HEK293 (cell line): ENCODE measurements at regions not wholly inside any gene's neighbourhood (a gene's known extent, or its start where the extent isn't known, plus 50 kb on each side); places are given as distances from the start of the nearest gene placed in this dataset.
A peak's percentile ranks its signal among the peaks of the same experiment; 100 is the strongest.
"Not testable (repeated sequence)": the region's sequence is repeated elsewhere in the genome, so short reads cannot be mapped to it uniquely, and the experiment has no call there.

Source experiments
- CTCF ChIA-PET: fragments of 350-600 bp; formaldehyde crosslinking; extraction: SDS; loops from one replicate; lab custom pipeline; 2021; ENCODE audit warnings: antibody characterized with exemption; lab: Yijun Ruan, JAX
- POLR2A ChIA-PET: fragments of 300-600 bp; formaldehyde crosslinking; extraction: SDS; loops from one replicate; lab custom pipeline; 2020; ENCODE audit warnings: antibody characterized with exemption, inconsistent platforms; lab: Yijun Ruan, JAX
- H3K27ac ChIP-seq: fragments of 200-500 bp; sonication (Bioruptor generic); 2 replicates; pipeline ENCODE4 v1.5.1; 2014; ENCODE audit warnings: low read depth, low read length, control low read depth, inconsistent platforms; ENCODE audit errors: extremely low read depth
- H3K36me3 ChIP-seq, 2 experiments: fragments of 200-500 bp in 1 of 2; sonication (Bioruptor generic) in 1 of 2; 1 replicate in 1 of 2; 2 replicates in 1 of 2; pipeline ENCODE4 v1.5.1; 2014 to 2017; ENCODE audit warnings: inconsistent platforms in 2 of 2, low read length in 2 of 2; ENCODE audit not compliant: control insufficient read depth in 2 of 2, insufficient read depth in 1 of 2
- H3K4me1 ChIP-seq: fragments of 200-500 bp; sonication (Bioruptor generic); 2 replicates; pipeline ENCODE4 v1.5.1; 2014; ENCODE audit warnings: mild to moderate bottlenecking, low read length, inconsistent platforms; ENCODE audit not compliant: control insufficient read depth, insufficient read depth
- H3K4me3 ChIP-seq: 2 replicates; pipeline ENCODE4 v1.5.1; 2011; ENCODE audit warnings: low read depth, mild to moderate bottlenecking, control low read depth, low read length, moderate library complexity
- H3K9me3 ChIP-seq: fragments of 200-500 bp; sonication (Bioruptor generic); 2 replicates; pipeline ENCODE4 v1.5.1; 2014; ENCODE audit warnings: low read depth, low read length, inconsistent platforms; ENCODE audit not compliant: control insufficient read depth, insufficient read depth
- GLIS1 ChIP-seq: fragments of 450-650 bp; formaldehyde crosslinking; IDR thresholded peaks from 2 replicates; pipeline ENCODE4 v1.5.1; 2016; ENCODE audit warnings: missing biosample characterization, missing genetic modification characterization
- KLF7 ChIP-seq: fragments of 450-650 bp; formaldehyde crosslinking; IDR thresholded peaks from 2 replicates; pipeline ENCODE4 v1.5.1; 2016; ENCODE audit warnings: missing biosample characterization, missing genetic modification characterization, borderline replicate concordance
- KLF9 ChIP-seq: fragments of 450-650 bp; formaldehyde crosslinking; IDR thresholded peaks from 2 replicates; pipeline ENCODE4 v1.5.1; 2016; ENCODE audit warnings: missing biosample characterization, missing genetic modification characterization, low read depth
- PATZ1 ChIP-seq: fragments of 450-650 bp; formaldehyde crosslinking; IDR thresholded peaks from 2 replicates; pipeline ENCODE4 v1.5.1; 2016; ENCODE audit warnings: missing biosample characterization, missing genetic modification characterization
- RBAK ChIP-seq: fragments of 450-650 bp; formaldehyde crosslinking; IDR thresholded peaks from 2 replicates; pipeline ENCODE4 v1.5.1; 2016; ENCODE audit warnings: missing biosample characterization, missing genetic modification characterization
- SP2 ChIP-seq: fragments of 450-650 bp; formaldehyde crosslinking; IDR thresholded peaks from 2 replicates; pipeline ENCODE4 v1.5.1; 2016; ENCODE audit warnings: missing biosample characterization, missing genetic modification characterization
- ZBTB44 ChIP-seq: fragments of 450-650 bp; IDR thresholded peaks from 2 replicates; pipeline ENCODE4 v1.5.1; 2018; ENCODE audit warnings: missing biosample characterization, mild to moderate bottlenecking, missing genetic modification characterization
- ZFP41 ChIP-seq: fragments of 450-650 bp; formaldehyde crosslinking; IDR thresholded peaks from 2 replicates; pipeline ENCODE4 v1.5.1; 2016; ENCODE audit warnings: missing biosample characterization, missing genetic modification characterization, borderline replicate concordance
- ZNF138 ChIP-seq: fragments of 450-650 bp; formaldehyde crosslinking; IDR thresholded peaks from 2 replicates; pipeline ENCODE4 v1.5.1; 2016; ENCODE audit warnings: missing biosample characterization, missing genetic modification characterization, borderline replicate concordance
- ZNF148 ChIP-seq: fragments of 450-650 bp; formaldehyde crosslinking; IDR thresholded peaks from 2 replicates; pipeline ENCODE4 v1.5.0; 2017; ENCODE audit warnings: missing biosample characterization, missing genetic modification characterization, borderline replicate concordance
- ZNF16 ChIP-seq: fragments of 450-650 bp; formaldehyde crosslinking; IDR thresholded peaks from 2 replicates; pipeline ENCODE4 v1.5.1; 2016; ENCODE audit warnings: low read depth, missing biosample characterization, missing genetic modification characterization
- ZNF239 ChIP-seq: fragments of 450-650 bp; formaldehyde crosslinking; IDR thresholded peaks from 2 replicates; pipeline ENCODE4 v1.5.1; 2016; ENCODE audit warnings: missing biosample characterization, missing genetic modification characterization
- ZNF362 ChIP-seq: fragments of 450-650 bp; formaldehyde crosslinking; IDR thresholded peaks from 2 replicates; pipeline ENCODE4 v1.5.1; 2016; ENCODE audit warnings: missing biosample characterization, missing genetic modification characterization
- ZNF404 ChIP-seq: fragments of 450-650 bp; formaldehyde crosslinking; IDR thresholded peaks from 2 replicates; pipeline ENCODE4 v1.5.1; 2017; ENCODE audit warnings: missing biosample characterization, missing genetic modification characterization
- ZNF555 ChIP-seq: fragments of 450-650 bp; formaldehyde crosslinking; conservative IDR thresholded peaks from 2 replicates; pipeline ENCODE4 v1.5.1; 2017; ENCODE audit warnings: missing biosample characterization, mild to moderate bottlenecking, missing genetic modification characterization, inconsistent platforms
- ZNF561 ChIP-seq: fragments of 450-650 bp; IDR thresholded peaks from 2 replicates; pipeline ENCODE4 v1.5.1; 2018; ENCODE audit warnings: missing biosample characterization, missing genetic modification characterization, borderline replicate concordance
- ZNF610 ChIP-seq: fragments of 450-650 bp; formaldehyde crosslinking; IDR thresholded peaks from 2 replicates; pipeline ENCODE4 v1.5.1; 2016; ENCODE audit warnings: missing biosample characterization, missing genetic modification characterization, borderline replicate concordance
- ZNF621 ChIP-seq: fragments of 450-650 bp; formaldehyde crosslinking; IDR thresholded peaks from 2 replicates; pipeline ENCODE4 v1.5.1; 2017; ENCODE audit warnings: missing biosample characterization, missing genetic modification characterization
- ZNF747 ChIP-seq: fragments of 450-650 bp; formaldehyde crosslinking; IDR thresholded peaks from 2 replicates; pipeline ENCODE4 v1.5.1; 2016; ENCODE audit warnings: missing biosample characterization, missing genetic modification characterization
- ZNF837 ChIP-seq: fragments of 450-650 bp; formaldehyde crosslinking; IDR thresholded peaks from 2 replicates; pipeline ENCODE4 v1.5.1; 2016; ENCODE audit warnings: missing biosample characterization, missing genetic modification characterization
- ZSCAN4 ChIP-seq: fragments of 450-650 bp; formaldehyde crosslinking; IDR thresholded peaks from 2 replicates; pipeline ENCODE4 v1.5.1; 2017; ENCODE audit warnings: missing biosample characterization, missing genetic modification characterization

- H3K36me3 ChIP-seq: no peaks in the 10 kb centered on the region
- no peak overlapping the region for H3K27ac ChIP-seq
- TF ChIP-seq ZFP41 (tag by site-specific recombination): no peak
- TF ChIP-seq ZNF148: no peak
- TF ChIP-seq ZNF747 (tag by site-specific recombination): no peak
- TF ChIP-seq ZBTB44: no peak
- TF ChIP-seq ZNF610 (tag by site-specific recombination): no peak
- TF ChIP-seq ZNF16: no peak
- no peak for TF ChIP-seq RBAK
- no peak for TF ChIP-seq PATZ1
- no peak for TF ChIP-seq KLF9 (tag by site-specific recombination)
- TF ChIP-seq ZNF138 (tag by site-specific recombination): no peak
- no peak for TF ChIP-seq ZNF621 (tag by site-specific recombination)
- TF ChIP-seq, all 188 proteins: peak for 0
- ChIA-PET POLR2A (no interaction called here), CTCF (interaction anchor here (0.7 to 1.2 kb wide), 2 partner anchors 97 to 103 kb away, joined by 3 read pairs; no protein-coding TSS in a partner anchor)
- peaks cover 9% of the 10 kb centered on the region for H3K4me1 ChIP-seq
- H3K4me3 ChIP-seq: no peak overlapping the region
- H3K9me3 ChIP-seq: no peaks in the 10 kb centered on the region
These were observed 98.6 kb upstream of the IGF1R start for GRCh38 chr15:98549741-98550140.

GRCh38 chr15:98550363-98550762, 98.0 kb upstream of the IGF1R start:
- CTCF ChIA-PET: interaction anchor here (0.6 to 1.2 kb wide), 3 partner anchors 23 to 102 kb away, joined by 3 read pairs; no protein-coding TSS in a partner anchor
- peak; percentile 23; the same call in 1 of the 2 replicates for TF ChIP-seq SP2 (tag by site-specific recombination)

GRCh38 chr15:98551936-98552562, 96.3 kb upstream of the IGF1R start:
- POLR2A ChIA-PET: no interaction called here
- CTCF ChIA-PET: interaction anchor here (0.6 to 0.9 kb wide), 3 partner anchors 33 to 351 kb away, joined by 3 to 5 read pairs (median 3); no protein-coding TSS in a partner anchor
- Histone ChIP-seq H3K36me3 (no peaks in the 10 kb centered on the region), H3K27ac (no peak overlapping the region), H3K4me3 (no peak overlapping the region), H3K4me1 (peaks cover 7% of the 10 kb centered on the region), H3K9me3 (no peaks in the 10 kb centered on the region)
- TF ChIP-seq ZNF837 (tag by site-specific recombination) (no peak), PATZ1 (no peak), ZNF561 (no peak), ZNF362 (no peak), ZNF555 (tag by site-specific recombination) (no peak), ZNF239 (tag by site-specific recombination) (no peak), ZNF404 (no peak), ZSCAN4 (tag by site-specific recombination) (no peak), GLIS1 (peak; percentile 81), KLF7 (tag by site-specific recombination) (no peak)

More at GRCh38 chr15:98550363-98550762, 98.0 kb upstream of the IGF1R start:
- H3K4me1 ChIP-seq, H3K36me3 ChIP-seq, H3K27ac ChIP-seq, POLR2A ChIA-PET, H3K4me3 ChIP-seq, H3K9me3 ChIP-seq: not testable (repeated sequence)
